H9 (cell line): ENCODE measurements at regions not wholly inside any gene's neighbourhood (a gene's known extent, or its start where the extent isn't known, plus 50 kb on each side); places are given as distances from the start of the nearest gene placed in this dataset.

ENCODE experiments used
- DNase-seq: peaks from one replicate; pipeline ENCODE4 v3.0.0-alpha.2; 2017
- H2AFZ ChIP-seq: one replicate; pipeline ENCODE4 v1.6.1; 2013; ENCODE audit warnings: mild to moderate bottlenecking, low read length, control low read depth, moderate library complexity
- H2AK5ac ChIP-seq: 2 replicates; pipeline ENCODE4 v1.6.1; 2013; ENCODE audit warnings: low read length, control low read depth, mixed read lengths; ENCODE audit not compliant: insufficient read length
- H2BK120ac ChIP-seq: one replicate; pipeline ENCODE4 v1.6.1; 2013; ENCODE audit warnings: low read depth, mild to moderate bottlenecking, low read length, control low read depth, inconsistent platforms; ENCODE audit not compliant: poor library complexity, severe bottlenecking
- H2BK12ac ChIP-seq: 2 replicates; pipeline ENCODE4 v1.6.1; 2013; ENCODE audit warnings: low read length, control low read depth, mixed read lengths, low read depth; ENCODE audit not compliant: insufficient read length
- H2BK15ac ChIP-seq: 2 replicates; pipeline ENCODE4 v1.6.1; 2013; ENCODE audit warnings: low read depth, low read length, control low read depth
- H2BK20ac ChIP-seq: one replicate; pipeline ENCODE4 v1.6.1; 2013; ENCODE audit warnings: low read depth, mild to moderate bottlenecking, low read length, control low read depth, inconsistent platforms; ENCODE audit not compliant: poor library complexity, severe bottlenecking
- H2BK5ac ChIP-seq: 2 replicates; pipeline ENCODE4 v1.6.1; 2013; ENCODE audit warnings: low read length, control low read depth, mixed read lengths; ENCODE audit not compliant: insufficient read length
- H3K14ac ChIP-seq: 2 replicates; pipeline ENCODE4 v1.6.1; 2013; ENCODE audit warnings: low read length, control low read depth; ENCODE audit not compliant: insufficient read depth
- H3K18ac ChIP-seq: 2 replicates; pipeline ENCODE4 v1.6.1; 2013; ENCODE audit warnings: low read depth, mild to moderate bottlenecking, mixed read lengths, low read length, control low read depth; ENCODE audit not compliant: insufficient read length
- H3K23ac ChIP-seq: 2 replicates; pipeline ENCODE4 v1.6.1; 2013; ENCODE audit warnings: low read length, control low read depth, mixed read lengths, low read depth; ENCODE audit not compliant: insufficient read length
- H3K23me2 ChIP-seq: 2 replicates; pipeline ENCODE4 v1.6.1; 2013; ENCODE audit warnings: low read depth, mild to moderate bottlenecking, mixed read lengths, low read length, control low read depth; ENCODE audit not compliant: insufficient read length, poor library complexity, severe bottlenecking
- H3K27ac ChIP-seq: 2 replicates; pipeline ENCODE4 v1.5.1; 2013; ENCODE audit warnings: low read length, control low read depth, mixed read lengths, low read depth; ENCODE audit not compliant: insufficient read length
- H3K27me3 ChIP-seq: 2 replicates; pipeline ENCODE4 v1.6.1; 2013; ENCODE audit warnings: low read length, control low read depth, inconsistent platforms; ENCODE audit not compliant: insufficient read depth
- H3K4ac ChIP-seq: 2 replicates; pipeline ENCODE4 v1.6.1; 2013; ENCODE audit warnings: low read depth, mild to moderate bottlenecking, control low read depth, inconsistent platforms, low read length, moderate library complexity
- H3K4me1 ChIP-seq: 2 replicates; pipeline ENCODE4 v1.6.1; 2013; ENCODE audit warnings: low read length, control low read depth, inconsistent platforms; ENCODE audit not compliant: insufficient read depth
- H3K4me2 ChIP-seq: 2 replicates; pipeline ENCODE4 v1.6.1; 2013; ENCODE audit warnings: low read length, control low read depth, mixed read lengths; ENCODE audit not compliant: insufficient read length, insufficient read depth
- H3K56ac ChIP-seq: 2 replicates; pipeline ENCODE4 v1.6.1; 2013; ENCODE audit warnings: low read depth, mild to moderate bottlenecking, mixed read lengths, low read length, control low read depth; ENCODE audit not compliant: insufficient read length
- H3K79me1 ChIP-seq: 2 replicates; pipeline ENCODE4 v1.6.1; 2013; ENCODE audit warnings: low read depth, mild to moderate bottlenecking, moderate library complexity, low read length, control low read depth, inconsistent platforms; ENCODE audit not compliant: insufficient read depth, poor library complexity, severe bottlenecking
- H3K79me2 ChIP-seq: 2 replicates; pipeline ENCODE4 v1.6.1; 2013; ENCODE audit warnings: low read length, control low read depth, inconsistent platforms; ENCODE audit not compliant: insufficient read depth
- H3K9ac ChIP-seq: 2 replicates; pipeline ENCODE4 v1.6.1; 2013; ENCODE audit warnings: low read length, control low read depth, mixed read lengths; ENCODE audit not compliant: insufficient read length; ENCODE audit errors: extremely low read depth
- H3K9me3 ChIP-seq: one replicate; pipeline ENCODE4 v1.6.1; 2013; ENCODE audit warnings: low read depth, low read length, inconsistent platforms; ENCODE audit not compliant: control insufficient read depth
- H3T11ph ChIP-seq: one replicate; pipeline ENCODE4 v1.6.1; 2013; ENCODE audit warnings: mild to moderate bottlenecking, low read length, control low read depth, inconsistent platforms
- H4K20me1 ChIP-seq: one replicate; pipeline ENCODE4 v1.6.1; 2013; ENCODE audit not compliant: control insufficient read depth, insufficient read length, insufficient read depth
- H4K5ac ChIP-seq: 2 replicates; pipeline ENCODE4 v1.6.1; 2013; ENCODE audit warnings: low read depth, mild to moderate bottlenecking, mixed read lengths, low read length, control low read depth; ENCODE audit not compliant: insufficient read length
- H4K8ac ChIP-seq: replicated peaks from 2 replicates; pipeline ENCODE4 v1.6.1; 2013; ENCODE audit warnings: low read length, control low read depth, mixed read lengths, low read depth; ENCODE audit not compliant: insufficient read length
- H4K91ac ChIP-seq: 2 replicates; pipeline ENCODE4 v1.6.1; 2013; ENCODE audit warnings: low read depth, mild to moderate bottlenecking, moderate library complexity, mixed read lengths, low read length, control low read depth; ENCODE audit not compliant: insufficient read length
- H3K27ac Mint-ChIP-seq, 3 experiments: 2 replicates in 2 of 3; 3 replicates in 1 of 3; pipeline ENCODE4 v1.8.0; 2020 to 2021; ENCODE audit warnings: mixed read lengths in 3 of 3, mild to moderate bottlenecking in 1 of 3, moderate library complexity in 1 of 3
- H3K27me3 Mint-ChIP-seq: 2 replicates; pipeline ENCODE4 v1.8.0; 2021; ENCODE audit warnings: low read depth, mild to moderate bottlenecking, moderate library complexity, mixed read lengths
- H3K36me3 Mint-ChIP-seq, 3 experiments: 2 replicates in 2 of 3; 3 replicates in 1 of 3; pipeline ENCODE4 v1.8.0; 2020 to 2021; ENCODE audit warnings: low read depth in 3 of 3, mixed read lengths in 3 of 3; ENCODE audit not compliant: insufficient read depth in 1 of 3
- H3K4me1 Mint-ChIP-seq, 2 experiments: 2 replicates each; pipeline ENCODE4 v1.8.0; 2020; ENCODE audit warnings: mixed read lengths in 2 of 2
- H3K4me3 Mint-ChIP-seq, 2 experiments: 2 replicates in 1 of 2; 3 replicates in 1 of 2; pipeline ENCODE4 v1.8.0; 2020 to 2021; ENCODE audit warnings: mild to moderate bottlenecking in 2 of 2, mixed read lengths in 2 of 2, moderate library complexity in 1 of 2
- H3K9me3 Mint-ChIP-seq, 2 experiments: 2 replicates in 1 of 2; 3 replicates in 1 of 2; pipeline ENCODE4 v1.8.0; 2020; ENCODE audit warnings: mild to moderate bottlenecking in 2 of 2, mixed read lengths in 2 of 2, moderate library complexity in 1 of 2
- CTCF ChIP-seq: fragments of 200-600 bp; sonication (generic); conservative IDR thresholded peaks from 3 replicates; pipeline ENCODE4 v1.8.0; 2021; ENCODE audit warnings: antibody characterized with exemption, mild to moderate bottlenecking
- WGBS: extraction: QIAGEN DNeasy Blood & Tissue Kit; methylation state at CpG from one replicate; pipeline ENCODE4 v1.1.7; 2013; ENCODE audit warnings: missing lambda C conversion rate, low lambda C conversion rate, mixed read lengths; ENCODE audit not compliant: insufficient read length; ENCODE audit errors: extremely low coverage; 5-methylcytosine and 5-hydroxymethylcytosine counted together

DNA sequence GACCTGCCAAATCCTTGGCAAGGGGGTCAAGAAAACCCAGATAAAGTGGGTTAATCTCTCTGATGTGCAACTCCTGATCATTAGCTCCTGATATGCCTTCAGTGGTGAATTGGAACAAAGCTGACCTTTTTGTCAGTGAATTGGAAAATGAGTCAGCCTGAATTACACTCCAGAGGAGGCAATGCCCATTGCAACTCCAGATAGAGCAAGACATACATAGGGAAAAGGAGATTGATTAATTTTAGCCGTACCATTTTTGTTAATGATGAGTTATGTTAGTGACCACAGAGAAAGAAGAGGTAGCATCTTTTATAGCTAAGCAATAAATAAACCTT lies 195.2 kb upstream of the CADPS start:
- Histone ChIP-seq H3K23ac (no peak overlapping the region), H3K27me3 (no peaks in the 10 kb centered on the region), H3K18ac (no peak overlapping the region), H2BK20ac (no peak overlapping the region), H2AFZ (no peak overlapping the region), H2BK12ac (no peak overlapping the region), H3K4me2 (no peak overlapping the region), H4K20me1 (no peaks in the 10 kb centered on the region), H3K27ac (no peak overlapping the region), H4K8ac (no peak overlapping the region), H2AK5ac (no peak overlapping the region), H3K14ac (no peak overlapping the region), H2BK120ac (no peak overlapping the region), H3K4ac (no peak overlapping the region), H3K23me2 (no peaks in the 10 kb centered on the region), H2BK5ac (no peak overlapping the region), H3K56ac (no peak overlapping the region), H3K9me3 (no peaks in the 10 kb centered on the region), H3K4me1 (no peaks in the 10 kb centered on the region), H2BK15ac (no peak overlapping the region), H3K9ac (no peak overlapping the region), H3K79me2 (no peaks in the 10 kb centered on the region), H4K5ac (no peak overlapping the region), H3K79me1 (no peaks in the 10 kb centered on the region), H4K91ac (no peak overlapping the region), H3T11ph (no peak overlapping the region)
- Mint-ChIP-seq H3K4me1 (peaks cover 6 to 12% of the 10 kb centered on the region in 2 experiments), H3K9me3 (no peaks in the 10 kb centered on the region), H3K36me3 (0 out of 7 replicates have a peak, but pooled peaks cover 0 to 2% (median 0%) of the 10 kb centered on the region in 3 experiments), H3K27me3 (no peaks in the 10 kb centered on the region), H3K4me3 (no peak overlapping the region), H3K27ac (no peak overlapping the region)
- TF ChIP-seq CTCF, result no peak
- no peak for DNase-seq
- WGBS, result no CpG with 5 or more reads among the region's 1 CpG
